ENCODE measurements at regions not wholly inside any gene's neighbourhood (a gene's known extent, or its start where the extent isn't known, plus 50 kb on each side); places are given as distances from the start of the nearest gene placed in this dataset.

DNA sequence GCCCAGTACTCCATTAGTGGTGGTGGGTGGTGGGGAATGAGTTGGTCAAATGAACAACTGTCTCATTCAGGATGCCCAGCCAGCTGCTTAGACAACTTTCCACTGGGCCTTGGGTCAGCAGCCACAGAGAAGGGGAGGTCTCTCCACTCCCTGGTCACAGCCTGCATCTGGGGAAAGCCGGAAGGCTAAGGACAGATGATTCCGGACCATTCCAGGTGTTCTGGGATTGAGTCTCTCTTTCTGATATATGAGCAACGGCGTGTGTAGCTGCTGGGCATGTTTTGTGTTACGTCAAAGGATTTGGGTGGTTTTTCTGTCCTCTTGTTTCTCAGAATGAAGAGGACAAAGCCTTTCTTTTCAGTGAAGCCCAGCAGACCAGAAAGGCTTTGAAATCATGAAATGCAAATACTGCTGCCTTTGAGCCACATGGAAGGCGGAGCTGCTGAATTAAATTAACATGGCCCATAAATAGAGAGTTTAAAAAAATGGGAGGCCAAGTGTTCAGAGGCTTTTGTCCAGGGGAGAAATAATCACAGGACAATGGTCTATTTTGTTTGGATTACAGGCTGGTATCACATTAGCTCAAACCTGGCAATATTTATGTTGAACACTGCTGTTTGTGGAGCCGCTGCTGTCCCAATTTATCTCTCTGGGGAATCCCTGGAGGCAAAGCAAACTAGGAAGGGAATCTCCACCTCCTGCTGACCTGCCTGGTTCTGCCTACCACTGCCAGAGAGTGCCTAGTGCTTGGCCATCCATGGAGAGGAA is 234.4 kb upstream of the E2F8 start:
- no peak for DNase-seq (ENCODE audit: low read depth in 2 of 3, low spot score in 2 of 3)

DNA sequence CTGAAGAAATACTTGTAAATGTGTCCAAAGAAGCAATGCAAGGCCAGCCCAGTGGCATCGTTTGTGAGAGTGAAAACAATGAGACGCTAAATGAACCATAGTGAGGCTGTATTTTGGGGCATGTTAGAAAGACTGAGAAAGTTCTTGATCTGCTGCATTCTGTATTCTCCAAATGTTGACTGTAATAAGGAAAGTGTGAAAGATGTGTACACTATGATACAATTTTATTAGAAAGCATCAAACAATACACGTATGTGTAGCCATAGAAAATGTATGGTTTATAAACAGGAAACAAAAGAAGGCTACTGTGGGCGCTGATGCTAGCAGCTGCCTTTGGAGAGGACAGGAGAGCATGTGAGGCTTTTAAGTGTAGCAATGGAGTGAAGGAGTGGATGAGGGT is 233.5 kb upstream of the E2F8 start:
- no peak for DNase-seq (ENCODE audit: low read depth in 2 of 3, low spot score in 2 of 3)

DNA sequence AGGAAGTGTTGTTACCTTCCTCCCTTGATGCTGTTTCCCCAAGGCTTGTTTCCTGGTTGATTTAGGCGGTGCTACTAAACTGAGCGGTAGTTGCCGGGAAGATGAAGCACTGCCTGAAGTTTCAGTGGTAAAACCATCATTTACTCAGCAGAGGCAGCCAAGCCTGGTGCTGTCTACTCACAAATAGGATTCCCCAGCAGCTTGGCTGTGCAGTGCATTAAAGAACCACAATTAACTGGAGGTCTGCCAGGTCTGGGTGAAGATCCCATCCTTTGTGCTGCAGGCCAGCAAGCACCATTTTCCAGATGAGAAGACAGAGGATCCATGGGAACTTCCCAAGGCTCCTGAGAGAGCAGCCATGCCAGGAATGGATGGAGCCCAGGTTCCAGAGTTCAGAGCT is 231.9 kb upstream of the E2F8 start:
- no peak for DNase-seq (ENCODE audit: low read depth in 2 of 3, low spot score in 2 of 3)

DNA sequence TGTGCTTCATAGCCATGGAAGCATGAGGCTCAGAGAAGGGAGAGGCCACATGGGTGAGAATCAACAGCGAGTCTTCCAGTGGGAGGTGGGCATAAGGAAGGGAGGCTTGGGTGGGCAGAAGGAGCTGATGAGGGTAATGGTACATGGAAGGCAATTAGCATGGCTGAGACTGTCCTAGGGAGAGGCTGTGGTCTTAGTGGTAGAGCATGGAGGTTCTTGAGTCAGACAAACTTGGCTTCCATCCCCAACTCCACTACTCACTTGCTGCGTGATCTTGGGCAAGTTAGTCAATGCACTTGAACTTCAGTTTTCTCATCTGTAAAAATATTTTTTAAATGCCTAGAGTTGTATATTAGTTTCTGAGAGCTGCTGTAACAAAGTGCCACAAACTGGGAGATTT is 227.2 kb upstream of the E2F8 start:
- DNase-seq (ENCODE audit: low read depth in 2 of 3, low spot score in 2 of 3) = no peak

DNA sequence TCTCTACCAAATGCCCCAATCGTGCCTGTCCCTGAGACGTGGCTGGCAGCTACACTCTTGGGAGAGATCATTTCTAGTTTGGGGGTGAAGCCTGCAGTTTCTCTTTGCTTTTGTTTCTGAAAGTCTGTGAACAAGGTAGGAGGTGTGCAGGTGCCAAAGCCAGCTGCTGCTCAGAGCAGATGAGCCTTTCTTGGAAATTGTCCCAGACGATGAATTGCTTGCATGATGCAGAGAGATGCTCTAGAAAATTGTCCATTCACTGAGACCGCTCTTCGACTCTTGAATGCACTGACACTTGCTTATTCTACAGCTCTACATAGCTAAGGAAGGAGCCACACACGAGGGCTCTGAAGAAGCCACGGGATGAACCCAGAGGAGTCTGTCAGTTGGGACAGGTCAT is 225.6 kb upstream of the E2F8 start:
- no peak for DNase-seq (ENCODE audit: low read depth in 2 of 3, low spot score in 2 of 3)

DNA sequence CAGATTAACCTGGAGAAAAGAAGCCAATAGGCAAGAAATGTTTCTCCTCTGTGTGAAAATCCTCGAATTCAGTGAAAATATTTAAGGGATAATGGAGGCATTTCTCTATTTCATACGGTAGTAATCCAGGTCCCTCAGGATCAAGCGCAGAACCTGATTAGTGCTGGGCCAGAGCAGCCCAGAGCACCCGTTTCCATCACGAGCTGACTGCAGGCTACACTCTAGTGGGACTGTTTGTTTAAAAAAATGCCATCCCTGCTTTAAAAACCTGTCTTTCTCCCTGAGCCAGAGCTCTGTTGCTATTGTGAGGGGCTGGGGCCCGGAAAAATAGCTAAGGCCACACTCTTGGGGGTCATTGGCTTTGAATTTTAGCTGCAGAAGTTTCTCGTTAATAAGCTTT is 223.2 kb upstream of the E2F8 start:
- no peak for DNase-seq (ENCODE audit: low read depth in 2 of 3, low spot score in 2 of 3)

DNA sequence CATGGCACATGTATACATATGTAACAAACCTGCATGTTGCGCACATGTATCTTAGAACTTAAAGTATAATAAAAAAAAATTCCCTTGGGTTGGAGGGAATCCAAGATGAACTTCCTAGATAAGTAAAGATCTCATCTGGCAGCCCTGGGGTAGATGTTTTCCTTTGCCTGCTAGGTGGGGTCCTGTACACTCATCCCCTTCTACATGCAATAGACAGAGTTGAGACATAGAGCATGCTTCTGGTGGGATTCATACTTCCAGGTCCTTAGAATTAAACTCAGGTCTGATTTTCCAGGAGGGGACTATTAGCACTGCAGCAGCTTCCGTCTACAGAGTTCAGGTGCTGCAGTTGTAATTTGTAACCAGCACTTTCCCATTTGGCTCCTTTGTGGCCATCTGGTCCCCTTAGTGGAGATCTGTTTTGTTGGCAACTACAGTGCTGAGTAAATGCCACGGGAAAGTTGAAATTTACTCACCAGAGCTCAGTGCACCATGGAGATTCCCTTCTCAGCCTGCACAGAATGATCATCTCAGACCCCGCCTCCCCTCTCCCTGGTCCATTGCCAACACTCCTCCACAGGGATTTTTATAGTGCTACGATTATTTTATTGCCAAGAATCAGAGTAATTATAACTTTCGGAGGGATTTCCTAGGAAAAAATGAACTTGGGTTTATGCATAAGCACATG is 220.1 kb upstream of the E2F8 start:
- no peak for DNase-seq (ENCODE audit: low read depth in 2 of 3, low spot score in 2 of 3)

DNA sequence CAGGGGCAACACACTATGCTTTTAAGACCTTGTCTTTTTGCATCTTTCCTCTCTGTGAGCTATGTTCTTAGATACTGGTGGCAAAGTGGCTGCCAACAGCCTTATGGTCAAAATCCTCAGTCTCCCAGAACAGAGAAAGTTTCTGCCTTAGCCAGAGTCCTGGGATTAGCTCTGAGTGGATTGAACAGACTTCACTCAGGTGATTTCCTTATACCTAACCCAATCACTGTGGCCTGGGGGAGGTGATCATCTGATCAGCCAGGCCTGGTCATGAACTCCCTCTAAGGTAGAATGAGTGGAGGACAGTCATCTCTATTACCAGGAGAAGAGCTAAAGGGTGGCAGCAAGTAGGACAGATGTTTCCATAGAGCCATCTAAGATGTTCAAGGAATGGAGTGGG is 218.5 kb upstream of the E2F8 start:
- no peak for DNase-seq (ENCODE audit: low read depth in 2 of 3, low spot score in 2 of 3)

DNA sequence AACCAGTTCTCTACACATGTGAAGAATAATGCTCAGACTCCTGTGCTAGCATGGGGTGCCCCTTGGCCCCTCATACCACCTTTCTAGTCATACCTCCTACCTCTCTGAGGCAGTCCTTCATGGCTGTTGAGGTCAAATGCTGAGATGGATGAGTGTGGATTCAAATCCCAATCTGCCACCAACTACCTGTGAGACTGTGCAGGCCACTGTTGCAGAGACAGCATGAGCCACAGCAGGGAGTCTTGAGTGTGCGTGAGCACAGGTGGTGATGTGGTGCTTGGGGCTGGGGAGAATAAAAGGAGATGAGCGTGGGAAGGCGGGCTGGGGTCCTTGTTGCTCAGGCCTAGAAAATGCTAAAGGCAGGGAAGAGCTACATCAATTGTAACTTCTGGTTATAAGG is 218.0 kb upstream of the E2F8 start:
- no peak for DNase-seq (ENCODE audit: low read depth in 2 of 3, low spot score in 2 of 3)

DNA sequence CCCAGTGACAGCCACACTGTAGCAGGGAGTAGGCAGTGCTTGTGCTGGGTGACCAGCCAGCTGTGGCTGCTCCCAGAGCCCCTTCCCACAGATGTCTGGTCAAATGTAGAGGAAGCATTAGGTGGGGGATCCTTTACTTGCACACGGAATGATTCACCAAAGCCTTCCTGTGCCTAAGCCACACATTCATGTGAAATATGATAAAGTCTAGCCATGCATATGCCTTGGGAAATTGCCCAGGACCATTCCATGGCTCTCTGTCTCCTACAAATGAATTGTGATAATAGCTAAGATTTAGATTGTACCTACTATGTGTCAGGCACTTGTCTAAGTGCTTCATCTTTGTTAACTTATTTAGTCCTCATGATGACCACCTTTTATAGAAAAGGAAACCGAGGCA is 217.5 kb upstream of the E2F8 start:
- DNase-seq (ENCODE audit: low read depth in 2 of 3, low spot score in 2 of 3) = no peak

DNA sequence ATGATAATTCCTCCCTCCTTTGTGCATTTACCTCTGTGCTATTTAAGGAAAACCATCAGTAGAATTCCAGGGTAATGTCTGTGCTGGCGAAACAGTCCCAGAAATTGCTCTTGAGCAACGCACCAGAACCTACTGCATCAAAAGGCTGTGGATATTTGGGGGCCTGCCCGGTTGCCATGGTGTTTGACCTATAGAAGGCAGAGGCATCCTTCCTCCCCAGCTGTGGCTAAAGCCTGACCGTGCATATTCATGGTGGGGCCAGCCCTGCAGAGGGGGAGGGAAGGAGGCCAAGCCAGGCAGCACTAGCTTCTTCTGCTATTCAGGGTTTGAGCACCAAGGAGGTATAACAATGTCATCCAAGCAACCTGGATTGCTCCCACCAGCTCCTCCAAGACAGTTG is 215.0 kb upstream of the E2F8 start:
- DNase-seq (ENCODE audit: low read depth in 2 of 3, low spot score in 2 of 3) = no peak

DNA sequence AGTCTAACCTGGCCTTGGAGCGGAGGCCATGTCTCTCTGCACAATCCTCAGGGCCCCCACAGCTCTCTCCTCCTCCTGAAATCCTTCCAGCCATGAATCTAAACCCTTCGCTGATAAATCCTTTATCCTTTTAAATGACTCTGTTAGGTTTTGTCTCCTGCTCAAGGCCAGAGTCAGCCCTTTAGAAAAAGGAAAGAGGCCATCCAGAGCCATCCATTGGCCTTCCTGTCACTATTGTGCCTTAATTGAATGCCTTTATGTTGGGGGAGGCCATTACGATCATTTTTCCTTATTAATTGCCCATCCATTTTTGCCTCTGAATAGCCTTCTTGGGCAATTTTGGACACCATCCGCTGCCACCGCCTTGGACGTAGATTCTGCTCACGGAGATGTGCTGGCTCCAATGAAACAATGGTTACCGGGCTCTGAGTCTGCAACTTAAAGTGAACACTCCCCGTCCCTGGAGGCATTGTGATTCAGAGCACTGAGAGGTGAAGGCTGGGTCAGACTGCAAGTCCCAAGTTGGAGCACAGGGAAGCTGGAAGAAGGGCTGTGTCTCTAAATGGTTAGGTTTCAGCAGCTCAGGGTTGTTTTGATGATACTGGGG is 213.0 kb upstream of the E2F8 start:
- DNase-seq (ENCODE audit: low read depth in 2 of 3, low spot score in 2 of 3) = no peak

DNA sequence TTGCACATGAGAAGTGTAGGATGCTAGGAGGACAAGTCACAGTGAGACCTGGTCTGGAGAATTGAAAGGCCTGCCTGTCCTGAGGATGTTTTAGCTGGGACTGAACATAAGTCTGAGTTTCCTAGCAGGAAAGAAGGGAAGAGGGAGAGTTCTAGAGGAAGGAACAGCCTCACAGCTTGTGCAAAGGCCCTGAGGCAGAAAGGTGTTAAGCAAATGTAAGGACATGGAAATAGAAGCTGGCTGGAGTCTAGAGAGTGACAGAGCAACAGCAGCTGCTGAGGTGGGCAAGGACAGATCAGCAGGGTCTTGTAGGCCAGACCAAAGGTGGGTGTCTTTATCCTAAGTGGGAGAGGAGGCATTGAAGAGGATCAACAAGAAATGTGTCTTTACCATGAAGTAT is 210.9 kb upstream of the E2F8 start:
- no peak for DNase-seq (ENCODE audit: low read depth in 2 of 3, low spot score in 2 of 3)

DNA sequence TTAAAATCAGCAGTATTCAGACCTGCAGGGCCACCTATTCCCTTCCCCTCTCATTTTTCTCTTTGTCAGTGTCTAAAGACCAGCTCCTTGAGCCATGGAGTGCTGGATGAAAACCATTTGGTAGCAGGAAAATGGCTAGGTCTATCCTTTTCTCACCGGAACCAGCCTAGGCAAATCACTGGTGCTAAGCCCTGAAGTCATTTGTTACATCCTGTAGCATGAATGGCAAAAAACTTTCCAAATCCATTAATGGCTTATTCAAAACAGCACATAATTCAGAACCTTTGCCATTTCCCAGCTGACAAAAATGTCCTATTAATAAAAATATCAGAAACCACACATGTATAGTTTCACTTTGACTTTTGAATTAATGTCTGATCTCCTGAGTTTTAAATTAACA is 209.5 kb upstream of the E2F8 start:
- no peak for DNase-seq (ENCODE audit: low read depth in 2 of 3, low spot score in 2 of 3)

DNA sequence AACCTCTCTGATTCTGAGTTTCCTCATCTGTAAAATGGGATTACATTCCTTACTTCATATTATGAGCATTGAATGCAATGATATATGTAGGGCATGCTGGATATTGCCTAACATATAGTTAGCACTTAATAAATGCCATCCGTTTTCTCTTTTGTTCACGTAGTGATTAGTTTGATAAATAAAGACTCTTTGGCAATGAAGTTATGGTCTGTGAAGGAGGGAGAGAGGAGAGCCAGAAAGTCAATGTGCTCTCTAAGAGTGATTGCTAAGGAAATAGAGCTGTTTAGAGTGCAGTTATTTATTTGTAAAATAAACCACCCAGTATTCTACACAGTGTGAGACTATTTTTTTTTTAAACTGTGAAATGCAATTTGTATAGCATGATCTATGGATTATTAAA is 207.9 kb upstream of the E2F8 start:
- DNase-seq (ENCODE audit: low read depth in 2 of 3, low spot score in 2 of 3) = no peak

DNA sequence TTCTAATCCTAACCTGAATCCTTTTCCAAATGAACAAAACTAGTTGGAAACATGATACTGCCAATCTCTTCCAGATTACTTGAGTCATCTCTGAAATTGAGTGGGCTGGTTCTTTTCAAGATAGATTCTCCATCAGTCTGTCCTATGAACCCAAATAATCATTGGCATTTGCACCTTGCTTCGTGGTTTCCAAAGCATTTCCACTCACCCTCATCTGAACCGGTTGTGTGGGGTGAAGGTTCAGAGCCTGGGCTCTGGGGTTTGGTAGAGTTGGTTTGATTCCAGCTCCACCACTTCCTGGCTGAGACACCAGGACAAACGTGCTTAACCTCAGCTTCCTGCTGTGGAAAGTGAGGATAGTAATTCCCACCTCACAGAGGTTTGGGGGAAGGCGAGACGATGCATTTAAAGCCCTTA is 206.4 kb upstream of the E2F8 start:
- no peak for DNase-seq (ENCODE audit: low read depth in 2 of 3, low spot score in 2 of 3)

DNA sequence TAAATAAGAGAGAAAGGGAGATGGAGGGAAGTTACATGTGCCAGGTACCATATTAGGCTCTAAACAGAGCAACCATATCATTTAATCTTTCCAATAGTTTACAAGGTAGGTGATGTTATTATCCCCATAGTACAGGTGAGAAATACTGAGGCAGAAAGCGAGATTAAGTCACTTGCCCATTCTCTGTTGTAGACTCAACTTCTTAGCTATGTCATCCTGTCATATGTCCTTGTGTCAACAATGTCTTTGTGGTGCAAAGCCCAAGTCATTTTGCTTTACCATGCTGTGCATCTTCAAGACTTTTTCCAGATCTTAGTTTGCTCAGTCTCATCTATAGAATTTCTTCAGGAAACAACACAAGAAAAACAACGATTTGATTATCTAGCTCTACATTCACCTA is 205.0 kb upstream of the E2F8 start:
- DNase-seq (ENCODE audit: low read depth in 2 of 3, low spot score in 2 of 3) = no peak

DNA sequence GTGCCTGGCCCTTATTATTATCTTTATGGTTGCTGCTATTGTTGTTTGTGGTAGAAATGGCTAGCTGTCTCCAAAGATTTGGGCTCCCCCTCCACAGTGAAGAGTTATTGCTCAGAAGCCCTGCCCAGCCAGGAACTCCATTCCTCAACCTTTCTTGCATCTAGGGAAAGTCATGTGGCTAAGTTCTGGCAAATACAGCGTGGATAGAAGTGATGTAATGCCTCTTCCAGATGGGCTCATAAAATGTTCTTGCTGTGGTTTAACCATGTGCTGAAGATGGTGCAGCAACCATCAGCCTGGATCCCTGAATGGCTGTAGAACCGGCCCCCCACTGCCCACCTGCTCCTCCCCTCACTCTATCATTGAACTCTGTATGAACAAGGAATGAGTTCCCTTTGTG is 203.5 kb upstream of the E2F8 start:
- no peak for DNase-seq (ENCODE audit: low read depth in 2 of 3, low spot score in 2 of 3)

DNA sequence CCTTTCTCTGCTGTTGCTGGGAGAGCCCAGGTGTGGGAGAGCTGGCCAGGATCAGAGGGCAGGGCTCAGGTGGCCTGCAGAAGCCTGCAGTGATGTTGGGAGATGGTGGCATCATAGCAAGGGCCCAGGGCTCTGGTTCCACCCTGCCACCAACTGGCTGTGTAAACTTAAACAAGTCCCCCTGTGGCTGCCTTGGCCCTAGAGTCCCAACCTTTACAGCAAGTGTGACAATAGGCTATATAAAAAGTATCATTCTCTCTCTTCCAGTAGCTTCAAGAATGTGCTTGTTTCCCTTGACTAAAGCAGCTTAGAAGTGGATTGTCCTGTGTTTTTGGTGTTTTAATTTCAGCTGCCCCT is 201.8 kb upstream of the E2F8 start:
- DNase-seq (ENCODE audit: low read depth in 2 of 3, low spot score in 2 of 3) = no peak

DNA sequence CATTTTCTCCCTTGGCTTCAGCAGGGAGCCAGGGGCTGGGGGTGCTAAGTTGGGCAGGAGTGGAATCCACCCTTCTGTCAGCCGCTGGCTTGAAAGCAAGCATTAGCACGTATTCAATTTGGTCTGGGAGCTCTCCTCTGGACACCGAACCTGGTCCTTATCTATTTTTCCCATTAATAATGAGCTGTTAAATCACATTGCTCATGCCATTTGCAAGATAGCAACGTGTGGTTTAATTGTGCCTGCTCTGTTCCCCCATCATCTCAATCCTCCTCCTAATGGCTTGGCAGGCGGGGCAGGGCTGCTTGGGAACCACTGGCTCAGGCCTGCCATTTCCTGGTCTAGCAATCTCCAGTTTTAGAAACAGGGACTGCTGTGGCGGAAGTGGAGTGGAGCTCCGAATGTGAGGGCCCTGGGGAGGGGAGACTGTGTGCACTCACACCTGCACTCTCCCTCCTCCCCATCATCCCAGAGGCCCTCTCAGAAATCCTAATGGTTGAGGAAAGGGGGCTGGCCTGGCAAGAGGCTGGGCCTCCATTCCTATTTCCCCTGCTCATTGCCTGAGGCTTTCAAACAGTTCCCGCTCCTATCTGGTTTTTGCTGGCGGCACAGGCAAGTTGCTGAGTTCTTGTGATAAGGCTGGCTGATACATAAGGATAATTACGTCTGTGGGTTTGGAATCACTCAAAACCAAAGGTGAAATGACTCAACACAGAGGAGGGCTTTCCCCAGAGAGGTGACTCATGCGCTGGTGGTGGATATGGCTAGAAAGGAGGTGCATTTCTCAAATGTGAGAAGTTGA is 201.2 kb upstream of the E2F8 start:
- peak in 2 of 3 experiments; percentile 23 to 42 for DNase-seq (ENCODE audit: low read depth in 2 of 3, low spot score in 2 of 3)

DNA sequence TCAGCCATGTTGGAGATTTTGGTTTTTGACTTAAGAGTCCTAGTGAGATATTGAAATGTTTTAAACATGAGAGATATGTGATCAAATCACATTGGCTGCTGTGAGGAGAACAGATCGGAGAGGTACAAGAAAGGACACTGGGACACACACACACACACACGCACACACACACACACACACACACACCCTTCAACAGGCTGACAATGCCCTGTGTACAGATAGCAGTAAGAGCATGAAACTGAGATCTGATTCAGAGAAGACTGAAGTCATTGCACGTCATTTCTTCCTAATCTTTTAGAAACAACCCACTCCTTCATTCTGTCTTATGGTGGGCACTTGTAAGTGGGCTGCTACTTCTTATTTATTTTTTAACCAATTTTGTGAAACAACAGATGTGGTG is 200.5 kb upstream of the E2F8 start:
- DNase-seq (ENCODE audit: low read depth in 2 of 3, low spot score in 2 of 3) = no peak

DNA sequence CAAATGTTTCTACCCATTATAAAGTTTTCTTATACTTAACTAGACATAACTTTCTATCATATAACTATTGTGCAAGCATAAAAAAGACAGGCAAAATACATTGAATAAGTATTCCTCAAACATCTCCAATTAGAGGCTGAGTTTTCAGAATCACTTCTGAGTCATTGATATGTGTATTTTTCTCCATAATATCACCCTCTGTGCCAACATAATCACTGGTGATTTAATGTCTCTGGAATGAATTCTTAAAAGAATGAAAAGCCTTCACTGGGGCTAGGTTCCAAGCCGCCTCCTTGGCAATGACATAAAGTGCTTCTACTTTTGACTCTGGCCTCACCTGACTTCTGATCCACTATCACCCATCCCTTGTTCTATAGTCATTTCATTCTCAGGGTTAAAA is 197.0 kb upstream of the E2F8 start:
- no peak for DNase-seq (ENCODE audit: low read depth in 2 of 3, low spot score in 2 of 3)

All from activated CD8-positive, alpha-beta memory T cell treated with anti-CD3 and anti-CD28 coated beads for 48 hours (primary cell).